ENCODE measurements at regions not wholly inside any gene's neighbourhood (a gene's known extent, or its start where the extent isn't known, plus 50 kb on each side); places are given as distances from the start of the nearest gene placed in this dataset.
"Not testable (repeated sequence)": the region's sequence is repeated elsewhere in the genome, so short reads cannot be mapped to it uniquely, and the experiment has no call there.

DNA sequence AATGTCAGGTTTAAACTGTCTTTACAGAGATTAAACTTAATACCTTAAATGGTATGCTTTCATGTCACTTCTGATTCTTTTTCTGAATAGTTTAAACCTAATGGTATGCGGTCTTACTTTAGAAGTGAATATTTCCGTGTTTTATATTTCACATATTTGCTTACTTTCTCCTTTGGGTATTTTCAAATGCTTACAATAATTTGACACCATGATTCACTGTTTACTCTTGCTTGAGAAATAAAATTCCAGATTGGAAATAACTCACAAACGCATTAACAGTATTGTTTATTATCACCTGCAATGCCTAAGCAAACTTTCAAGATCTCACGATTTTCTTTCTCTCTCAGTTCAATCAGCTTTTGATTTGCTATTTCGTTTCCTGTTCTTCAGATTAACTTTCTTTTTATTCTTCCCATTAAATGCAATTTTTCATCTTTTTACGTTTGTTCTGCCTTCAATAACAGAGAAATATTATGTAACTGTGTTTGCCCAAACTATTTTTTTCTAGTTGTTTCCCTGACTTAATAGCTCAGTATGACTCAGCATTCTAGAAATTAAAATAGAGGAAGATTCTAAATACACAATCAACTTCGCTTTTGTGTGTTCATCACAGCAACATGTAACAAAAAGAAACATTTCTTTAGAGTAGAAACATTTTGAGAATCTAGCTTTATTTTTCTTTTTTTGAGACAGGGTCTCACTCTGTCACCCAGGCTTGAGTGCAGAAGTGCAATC is 955.5 kb upstream of the PRKX start:
- DNase-seq = peak; percentile 4

DNA sequence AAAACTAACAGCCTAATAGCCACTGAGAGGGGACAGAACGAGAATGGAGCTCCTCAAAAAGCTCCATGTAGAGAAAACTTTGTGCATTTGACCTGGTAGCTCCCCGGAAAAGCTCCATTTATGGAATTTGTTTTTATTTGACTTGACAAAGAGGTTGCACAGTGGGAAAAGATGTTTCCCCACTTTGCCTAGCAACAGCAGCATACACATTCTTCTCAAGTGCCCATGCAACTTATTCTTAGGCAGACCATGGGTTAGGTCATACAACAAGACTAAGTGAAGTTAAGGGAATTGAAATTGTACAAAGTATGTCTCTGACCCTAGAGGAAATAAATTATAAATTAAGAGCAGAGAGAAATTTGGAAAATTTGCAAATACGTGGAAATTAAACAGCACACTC is 949.6 kb upstream of the PRKX start:
- DNase-seq = peak; percentile 7

DNA sequence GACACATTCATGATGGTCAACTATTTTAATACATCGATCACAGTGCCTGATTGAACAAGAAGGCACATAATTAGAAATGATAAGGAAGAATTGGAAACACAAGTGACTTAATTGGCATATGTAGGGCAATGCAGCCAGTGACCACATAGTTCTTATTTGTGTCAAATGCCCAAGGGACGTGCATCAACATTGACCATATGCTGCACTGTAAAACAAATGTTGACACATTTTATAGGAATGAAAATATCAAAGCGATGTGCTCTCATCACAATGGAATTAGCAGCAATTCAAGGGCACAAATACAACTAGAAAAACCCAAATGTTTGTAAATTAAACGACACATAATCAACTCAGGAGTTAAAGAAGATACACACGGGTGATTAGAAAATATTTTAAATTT is 948.3 kb upstream of the PRKX start:
- DNase-seq = no peak

DNA sequence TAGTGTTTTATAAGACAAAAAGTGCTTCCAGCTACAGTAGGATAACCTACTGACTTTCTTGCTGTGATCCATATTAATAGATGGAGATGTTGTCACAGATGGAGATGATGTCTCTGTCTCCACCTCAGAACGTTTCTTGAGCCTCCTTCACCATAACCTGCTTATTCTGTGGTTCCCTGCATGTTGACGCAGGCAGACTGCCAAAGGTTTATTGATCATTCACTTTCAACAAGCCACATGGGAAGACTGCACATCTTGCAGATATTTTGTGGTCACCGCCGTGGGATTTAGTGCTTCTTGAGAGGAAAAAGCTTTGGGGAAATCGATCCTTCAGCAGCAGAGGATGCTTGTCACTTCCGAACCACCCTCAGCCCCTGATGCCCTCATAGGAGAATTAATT is 943.0 kb upstream of the PRKX start:
- no peak for DNase-seq

DNA sequence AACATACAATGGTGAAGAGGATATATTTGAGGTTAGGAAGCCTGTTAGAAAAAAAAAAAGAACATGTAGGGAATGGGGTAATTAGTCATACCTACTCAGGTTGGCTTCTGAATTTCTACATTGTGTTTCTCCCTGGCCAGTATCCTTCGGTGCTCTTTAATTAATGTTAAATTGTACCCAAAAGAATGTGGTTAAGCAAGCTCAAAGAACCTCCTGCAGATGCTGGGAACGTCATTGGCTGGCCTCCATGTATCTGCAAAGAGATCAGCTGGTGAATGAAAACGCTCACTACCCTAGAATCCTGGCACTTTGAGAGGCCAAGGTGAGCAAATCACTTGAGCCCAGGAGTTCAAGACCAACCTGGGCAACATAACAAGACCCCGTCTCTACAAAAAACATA is 942.3 kb upstream of the PRKX start:
- no peak for DNase-seq

DNA sequence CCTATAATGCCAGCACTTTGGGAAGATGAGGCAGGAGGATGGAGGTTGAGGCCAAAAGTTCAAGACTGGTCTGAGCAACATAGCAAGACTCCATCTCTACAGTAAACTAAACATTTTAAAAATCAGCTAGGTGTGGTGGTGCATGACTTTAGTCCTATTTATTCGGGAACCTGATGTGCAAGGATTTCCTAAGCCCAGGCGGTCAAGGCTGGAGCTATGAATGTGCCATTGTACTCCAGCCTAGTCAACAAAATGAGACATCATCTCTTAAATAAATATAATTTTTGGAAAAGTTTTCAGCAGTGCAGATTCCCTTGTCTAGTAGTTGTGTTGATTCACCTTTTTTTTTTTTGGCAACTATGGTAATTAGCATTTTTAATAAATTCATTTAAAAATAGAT is 928.7 kb upstream of the PRKX start:
- no peak for DNase-seq

DNA sequence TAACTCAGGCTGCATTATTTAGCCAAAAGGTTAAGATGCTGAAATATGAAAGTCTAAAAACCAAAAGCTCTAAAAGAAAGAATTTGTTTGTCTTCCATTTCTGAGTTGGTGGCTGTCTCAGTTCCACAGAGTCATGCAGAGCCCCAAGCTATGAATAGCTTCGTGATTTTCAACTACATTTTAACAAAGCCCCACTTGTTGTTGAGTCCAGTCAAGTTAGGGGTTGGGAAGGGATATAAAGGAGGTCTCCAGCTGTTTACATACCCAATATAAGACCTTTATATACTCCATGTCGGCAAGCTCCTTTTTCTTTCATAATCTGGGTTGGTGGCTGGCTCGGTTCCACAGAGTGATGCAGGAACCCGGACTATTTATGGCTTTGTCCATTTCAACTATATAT is 924.6 kb upstream of the PRKX start:
- no peak for DNase-seq

DNA sequence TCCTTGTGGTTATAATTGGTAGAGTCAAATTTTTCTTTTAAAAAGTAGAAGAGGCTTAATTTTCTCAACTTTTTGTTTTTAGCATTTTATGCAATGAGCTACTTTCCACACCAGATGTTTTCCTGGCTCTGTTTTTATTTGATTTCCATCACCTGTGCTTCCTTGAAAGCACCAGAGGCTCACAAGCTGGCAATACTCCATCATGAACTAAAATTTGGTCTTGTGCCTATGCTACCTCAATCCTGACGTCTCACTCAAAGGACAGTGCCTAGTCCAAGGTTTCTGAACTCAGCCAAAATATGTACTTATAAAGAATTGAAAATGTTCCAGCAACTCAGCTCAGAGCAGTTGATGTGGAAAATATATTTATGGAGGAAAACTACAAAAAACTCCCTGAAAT is 914.0 kb upstream of the PRKX start:
- DNase-seq = no peak

DNA sequence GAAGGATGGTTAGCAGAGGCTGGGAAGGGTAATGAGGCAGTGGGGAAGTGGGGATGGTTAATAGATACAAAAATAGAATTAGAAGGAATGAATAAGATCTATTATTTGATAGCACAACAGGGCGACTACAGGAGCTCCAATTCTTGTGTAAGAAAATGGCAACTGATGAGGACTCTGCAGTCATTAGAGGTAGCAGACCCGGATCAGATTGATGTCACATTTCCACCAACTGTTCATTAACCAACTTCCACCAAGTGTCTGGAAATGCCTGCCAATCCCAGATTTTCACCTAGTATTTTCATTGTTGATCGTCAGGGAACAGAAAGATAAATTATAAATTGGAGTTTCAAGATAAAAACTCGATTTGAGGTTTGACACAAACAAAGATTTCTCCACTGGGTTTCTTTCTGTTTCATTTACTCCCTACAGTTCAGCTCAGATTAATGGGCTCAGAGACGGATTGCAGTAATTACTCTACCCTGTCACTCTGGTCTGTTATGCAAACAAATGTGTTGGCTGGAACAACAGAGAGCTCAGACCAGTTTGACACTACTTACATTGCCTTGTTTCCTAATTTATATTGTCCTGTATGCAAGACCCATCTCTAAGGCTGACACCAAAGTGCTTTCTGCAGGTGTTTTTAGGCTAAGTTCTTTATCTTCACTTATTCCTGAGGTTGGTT is 909.2 kb upstream of the PRKX start:
- peak; percentile 2 for DNase-seq

DNA sequence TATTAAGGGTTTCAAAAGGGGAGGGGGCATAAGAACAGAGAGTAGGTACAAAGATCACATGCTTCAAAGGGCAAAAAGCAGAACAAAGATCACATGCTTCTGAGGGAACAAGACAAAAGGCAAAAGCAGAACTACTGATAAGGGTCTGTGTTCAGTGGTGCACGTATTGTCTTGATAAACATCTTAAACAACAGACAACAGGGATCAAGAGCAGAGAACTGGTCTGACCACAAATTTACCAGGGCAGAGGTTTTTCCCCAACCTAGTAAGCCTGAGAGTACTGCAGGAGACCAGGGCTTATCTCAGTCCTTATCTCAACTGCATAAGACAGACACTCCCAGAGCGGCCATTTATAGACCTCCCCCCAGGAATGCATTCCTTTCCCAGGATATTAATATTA is 900.2 kb upstream of the PRKX start:
- not testable (repeated sequence) for DNase-seq

DNA sequence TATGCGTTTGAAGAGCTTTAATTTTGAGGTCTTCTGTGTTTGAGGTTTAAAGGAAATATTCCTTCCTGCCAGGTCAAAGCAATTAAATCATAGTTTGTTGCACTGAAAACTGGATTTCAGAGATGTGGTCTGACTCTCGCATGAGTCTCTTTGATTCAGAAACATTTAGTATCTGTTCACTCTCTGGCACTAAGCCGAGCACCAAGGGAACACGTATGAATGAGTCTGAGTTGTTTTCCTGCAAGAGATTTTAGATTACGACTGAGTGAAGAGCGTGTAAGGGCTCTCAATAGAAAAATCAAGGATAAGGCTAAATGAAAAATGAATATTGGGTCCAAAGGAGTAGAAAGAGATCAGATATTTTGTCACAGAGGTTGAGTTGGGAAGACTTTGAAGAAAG is 875.4 kb upstream of the PRKX start:
- DNase-seq = no peak

DNA sequence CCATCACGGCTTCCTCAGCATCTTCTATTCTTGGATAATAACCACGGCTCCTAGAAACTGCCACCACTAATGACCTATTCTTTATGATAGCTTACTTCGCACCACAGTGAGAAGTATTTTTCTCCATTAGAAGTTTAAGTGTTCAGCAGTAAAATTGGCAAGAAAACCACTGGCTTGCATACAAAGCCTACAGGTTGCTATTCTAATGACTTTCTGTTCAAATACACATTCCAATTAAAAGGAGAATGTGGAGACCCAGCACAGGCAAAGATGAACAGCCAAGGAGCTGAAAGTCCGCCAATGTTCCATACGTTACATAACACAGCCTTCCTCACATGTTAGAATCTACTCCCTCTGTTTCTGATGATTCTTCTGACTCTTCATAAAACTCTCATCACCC is 875.0 kb upstream of the PRKX start:
- no peak for DNase-seq

DNA sequence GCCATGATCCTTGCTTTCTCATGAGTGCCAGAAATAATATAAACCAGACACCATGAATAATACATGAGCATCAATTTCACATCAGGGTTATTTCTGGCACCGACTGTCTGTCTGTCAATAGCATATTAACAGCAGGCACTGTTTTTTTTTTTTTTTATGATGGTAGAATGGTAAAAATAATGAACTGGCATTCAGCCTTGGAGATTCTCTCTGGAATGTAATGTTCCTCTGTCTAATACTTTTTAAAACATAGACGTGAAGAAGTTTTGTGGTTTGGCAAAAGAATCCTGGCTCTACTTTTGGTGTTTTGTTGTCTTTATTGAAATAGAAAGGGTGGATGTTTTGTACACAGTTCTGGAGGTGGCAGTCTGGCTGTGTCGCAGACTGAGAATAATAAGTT is 874.6 kb upstream of the PRKX start:
- no peak for DNase-seq

DNA sequence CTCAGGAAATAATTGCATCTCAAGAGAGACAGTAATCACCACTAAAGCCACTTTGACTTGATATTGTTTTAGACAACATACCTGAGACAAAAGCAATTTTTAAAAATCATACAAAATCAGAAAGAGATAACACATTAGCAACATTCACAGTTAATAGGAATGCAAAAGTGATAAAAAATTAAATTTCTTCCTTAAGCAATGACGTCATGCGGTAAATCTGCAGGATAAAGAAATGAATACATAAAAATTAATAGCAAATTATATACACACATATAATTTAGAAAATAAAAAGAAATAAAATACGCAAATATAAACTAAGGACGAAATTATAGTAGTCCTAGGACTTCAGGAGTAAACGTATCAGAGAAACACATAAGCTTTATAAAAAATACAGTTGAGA is 866.5 kb upstream of the PRKX start:
- DNase-seq = no peak

DNA sequence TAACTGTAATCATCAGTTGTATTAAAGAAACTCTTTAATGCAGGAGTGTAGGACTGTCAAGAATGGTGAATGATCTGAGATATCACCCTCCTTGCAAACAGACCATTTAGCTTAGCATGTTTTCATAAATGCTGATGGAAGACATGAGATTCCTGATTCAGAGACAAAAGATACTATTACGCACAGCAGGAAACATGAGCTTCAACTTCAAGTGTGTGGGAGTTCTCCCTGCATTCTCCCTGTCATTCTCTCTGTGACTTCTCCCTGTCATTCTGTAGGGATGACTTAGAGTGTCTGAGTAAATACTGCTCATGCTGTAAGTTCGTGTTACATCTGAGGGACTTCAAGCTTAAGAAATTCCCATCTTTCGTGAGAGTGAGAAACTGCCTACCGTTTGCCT is 866.0 kb upstream of the PRKX start:
- DNase-seq = peak; percentile 0

DNA sequence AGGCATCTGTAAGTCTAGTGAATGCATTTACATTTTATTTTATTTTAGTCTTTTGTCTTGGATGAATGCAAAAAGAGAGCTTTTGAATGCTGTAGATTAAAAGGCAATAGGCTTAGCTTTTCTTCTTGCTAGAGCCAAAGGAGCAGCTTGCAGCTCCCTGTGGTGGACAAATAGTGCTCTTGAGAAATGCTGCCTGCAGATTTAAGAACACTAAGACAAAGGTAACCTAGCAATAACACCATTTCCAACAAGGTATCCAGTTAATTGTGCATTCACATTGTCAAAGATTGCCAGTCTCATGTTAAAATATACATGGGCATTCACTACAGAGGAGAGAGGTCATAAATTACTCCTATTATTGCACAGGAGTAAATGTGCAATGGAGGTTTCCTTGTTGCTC is 859.2 kb upstream of the PRKX start:
- DNase-seq = no peak

DNA sequence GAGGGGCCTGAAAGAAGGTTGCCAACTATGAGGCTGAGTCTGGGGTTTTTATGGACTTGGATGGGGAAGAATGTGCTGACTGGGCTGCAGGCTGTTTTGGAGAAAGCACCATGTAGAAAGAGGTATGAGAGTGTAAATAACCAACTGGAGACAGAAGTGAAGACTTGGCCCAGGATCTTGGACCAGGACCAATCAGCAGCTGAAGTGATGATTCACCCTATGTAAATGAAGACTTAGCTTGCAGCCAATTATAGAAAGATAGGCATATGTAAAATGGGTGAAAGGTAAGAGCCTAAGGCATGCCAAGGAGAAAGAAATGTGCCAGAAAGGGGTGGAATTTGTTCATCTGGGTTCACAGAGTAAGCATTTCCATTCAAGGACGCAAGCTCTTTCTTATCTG is 856.7 kb upstream of the PRKX start:
- DNase-seq = no peak

DNA sequence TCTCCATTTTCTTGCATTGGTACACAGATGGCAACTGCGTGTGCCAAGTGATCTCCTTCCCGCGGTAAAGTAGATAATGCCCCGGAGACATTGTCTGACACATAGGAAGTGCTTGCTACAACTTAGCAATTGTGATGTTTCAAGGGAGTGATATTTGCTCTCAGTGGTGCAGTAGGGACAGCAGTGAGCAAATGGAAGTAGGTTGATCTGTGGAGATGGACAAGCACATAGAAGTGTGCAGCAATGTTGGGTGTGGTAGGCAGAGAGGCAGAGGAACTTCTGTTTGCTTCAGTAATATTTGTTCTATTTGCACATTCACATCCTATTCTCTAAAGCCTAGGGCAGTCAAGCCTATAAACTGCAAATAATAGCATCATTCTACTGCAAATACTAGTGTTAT is 846.7 kb upstream of the PRKX start:
- no peak for DNase-seq

DNA sequence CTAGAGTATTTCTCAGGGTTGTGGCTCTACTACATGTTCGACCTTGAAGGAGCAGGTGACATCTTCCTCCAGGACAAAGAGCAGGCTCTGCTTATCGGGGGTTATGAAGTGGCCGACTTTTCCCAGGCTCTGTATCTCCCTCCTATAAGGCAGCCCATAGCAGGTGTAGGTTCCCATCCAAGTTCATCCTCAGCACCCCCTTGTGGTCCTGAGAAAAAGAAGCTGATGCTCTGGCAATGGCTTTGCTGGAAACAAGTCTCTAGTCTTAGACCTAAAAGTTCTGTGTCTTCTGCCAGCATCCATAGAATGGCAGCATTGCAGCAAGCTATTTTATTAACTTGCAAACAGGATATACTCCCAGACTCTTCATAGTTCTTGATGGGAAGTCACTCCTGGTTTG is 836.6 kb upstream of the PRKX start:
- DNase-seq = no peak

DNA sequence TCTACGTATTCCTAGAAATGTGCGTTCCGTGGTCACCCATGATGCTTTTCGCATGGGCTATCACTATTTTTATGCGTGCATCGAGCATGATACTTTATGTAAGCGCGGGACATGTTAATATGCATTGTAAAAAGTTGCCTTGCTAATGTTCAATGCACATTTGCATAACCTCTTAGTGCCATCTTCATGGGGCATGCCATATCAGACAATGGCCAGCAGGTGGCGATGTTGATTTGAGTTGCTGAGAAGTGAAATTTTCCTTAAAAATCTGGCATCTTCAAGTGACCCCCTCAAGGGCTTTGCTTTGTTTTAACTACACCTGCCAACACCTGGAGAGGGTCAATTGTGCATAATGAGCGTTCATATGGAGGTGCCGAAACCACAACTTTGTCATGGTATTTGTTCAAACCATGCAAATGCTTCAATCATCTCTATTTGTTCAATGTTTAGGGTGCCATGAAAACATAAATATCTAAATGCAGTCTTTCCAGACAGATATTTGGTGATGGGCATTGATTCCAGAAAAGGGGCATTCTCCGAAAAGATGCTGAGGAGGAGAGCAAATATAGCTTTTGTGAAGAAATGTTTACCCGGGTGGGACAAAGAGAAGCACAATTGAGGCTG is 833.9 kb upstream of the PRKX start:
- DNase-seq = peak; percentile 12

DNA sequence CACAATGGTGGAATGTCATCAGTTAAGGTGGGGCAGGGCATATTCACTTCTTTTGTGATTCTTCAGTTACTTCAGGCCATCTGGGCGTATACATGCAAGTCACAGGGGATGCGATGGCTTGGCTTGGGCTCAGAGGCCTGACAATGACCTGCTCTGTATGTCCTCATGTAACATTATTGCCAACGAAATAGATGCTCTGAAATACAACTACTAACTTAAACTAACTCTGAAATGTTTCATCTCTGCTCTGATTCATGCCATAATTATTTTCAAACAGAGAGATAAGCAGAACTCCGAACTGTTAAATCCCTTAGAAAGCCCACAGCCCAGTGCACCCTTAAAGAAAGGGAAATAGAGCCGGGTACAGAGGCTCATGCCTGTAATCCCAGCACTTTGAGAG is 832.7 kb upstream of the PRKX start:
- DNase-seq = not testable (repeated sequence)

DNA sequence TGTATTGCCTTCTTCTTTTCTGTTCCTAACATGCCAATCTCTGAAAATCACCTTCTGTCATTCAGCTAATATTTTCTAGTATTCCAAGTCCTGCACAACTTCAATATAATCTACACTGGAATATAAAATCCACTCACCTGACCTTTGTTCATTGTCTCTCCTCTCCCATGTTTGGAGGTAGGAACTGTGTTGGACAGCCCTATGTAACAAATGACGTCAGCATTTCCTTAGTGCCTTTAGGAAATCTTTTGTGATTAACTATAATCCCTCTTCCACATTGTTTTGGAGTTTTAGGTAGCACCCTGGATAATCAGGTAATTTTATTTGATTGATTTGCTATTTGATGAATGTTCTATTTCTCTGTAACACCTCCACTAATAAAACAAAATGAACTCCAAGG is 814.8 kb upstream of the PRKX start:
- DNase-seq = no peak

DNA sequence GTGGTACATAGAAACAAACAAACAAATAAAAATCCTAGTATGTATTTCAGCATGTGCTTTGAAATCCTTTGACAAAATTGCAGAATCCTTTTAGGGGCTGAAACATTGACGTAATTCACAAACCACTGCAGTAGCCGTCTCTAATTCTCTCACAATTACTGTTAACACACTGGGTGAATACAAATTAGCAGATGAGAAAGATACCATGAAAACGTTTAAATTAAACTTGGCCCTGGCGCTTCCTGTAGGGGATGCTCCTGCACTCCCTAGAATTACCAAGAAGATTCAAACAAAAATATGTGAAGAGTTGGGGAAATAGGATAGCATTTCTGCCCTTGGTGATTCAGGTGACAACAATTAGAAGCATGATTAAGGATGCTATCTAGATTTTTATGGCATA is 772.5 kb upstream of the PRKX start:
- no peak for DNase-seq

DNA sequence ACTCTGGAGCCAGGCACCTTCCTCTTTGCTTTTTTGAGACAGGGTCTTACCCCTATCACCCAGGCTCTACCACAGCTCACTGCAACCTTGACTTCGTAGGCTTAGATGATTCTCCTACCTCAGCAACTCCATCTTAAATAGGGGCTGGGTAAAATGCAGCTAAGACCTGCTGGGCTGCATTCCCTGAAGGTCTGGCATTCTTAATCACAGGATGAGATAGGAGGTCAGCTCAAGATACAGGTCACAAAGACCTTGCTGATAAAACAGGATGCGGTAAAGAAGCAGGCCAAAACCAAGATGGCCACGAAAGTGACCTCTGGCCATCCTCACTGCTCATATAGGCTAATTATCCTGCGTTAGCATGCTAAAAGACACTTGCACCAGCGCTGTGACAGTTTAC is 770.8 kb upstream of the PRKX start:
- no peak for DNase-seq

DNA sequence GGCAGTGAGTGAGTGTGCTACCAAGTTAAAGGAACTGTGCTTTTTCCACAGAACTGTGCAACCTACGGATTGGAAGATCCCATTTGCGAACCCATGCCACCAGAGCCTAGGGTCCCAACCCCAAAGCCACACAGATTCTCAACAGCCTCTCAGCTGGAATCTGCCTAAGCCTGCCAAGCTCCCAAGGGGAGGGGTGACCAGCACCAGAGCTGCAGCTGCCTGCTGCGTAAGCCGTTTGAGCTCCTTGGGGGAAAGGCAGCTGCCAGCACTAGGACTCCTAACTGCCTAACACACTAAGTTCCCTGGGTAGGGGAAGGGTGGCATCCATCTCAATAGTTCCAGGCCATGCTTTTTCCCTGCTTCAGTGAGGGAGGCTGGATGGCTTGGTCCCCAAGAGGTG is 738.1 kb upstream of the PRKX start:
- DNase-seq = no peak

Data from NCI-H510A treated with DMSO at 0.1 percent for 48 hours (cell line).